DOHH2 (cell line): ENCODE measurements at regions not wholly inside any gene's neighbourhood (a gene's known extent, or its start where the extent isn't known, plus 50 kb on each side); places are given as distances from the start of the nearest gene placed in this dataset.
"Not testable (repeated sequence)": the region's sequence is repeated elsewhere in the genome, so short reads cannot be mapped to it uniquely, and the experiment has no call there.

ENCODE experiments used
- CTCF ChIP-seq: fragments of 200-600 bp; sonication (generic); IDR thresholded peaks from one replicate; pipeline ENCODE4 v1.5.1; 2014; ENCODE audit warnings: antibody characterized with exemption, mild to moderate bottlenecking, low read depth, low read length; ENCODE audit not compliant: poor library complexity, severe bottlenecking
- EZH2phosphoT487 ChIP-seq: fragments of 200-600 bp; sonication (generic); IDR thresholded peaks from 2 replicates; pipeline ENCODE4 v1.6.1; 2017; ENCODE audit warnings: borderline replicate concordance, mild to moderate bottlenecking, antibody characterized with exemption, low read length, moderate library complexity, mixed read lengths

GRCh38 chr16:32805639-32806038 lies 129.7 kb upstream of the TP53TG3 start:
- not testable (repeated sequence) for TF ChIP-seq CTCF, EZH2phosphoT487
